HG03442 (cell line): ENCODE measurements at regions not wholly inside any gene's neighbourhood (a gene's known extent, or its start where the extent isn't known, plus 50 kb on each side); places are given as distances from the start of the nearest gene placed in this dataset.
"Not testable (repeated sequence)": the region's sequence is repeated elsewhere in the genome, so short reads cannot be mapped to it uniquely, and the experiment has no call there.

ENCODE experiments used
- ATAC-seq: cut with Tn5 transposase; IDR thresholded peaks from one replicate; pipeline ENCODE4 v1.9.1; 2021; ENCODE audit warnings: mild to moderate bottlenecking, moderate library complexity; ENCODE audit not compliant: unreplicated experiment

DNA sequence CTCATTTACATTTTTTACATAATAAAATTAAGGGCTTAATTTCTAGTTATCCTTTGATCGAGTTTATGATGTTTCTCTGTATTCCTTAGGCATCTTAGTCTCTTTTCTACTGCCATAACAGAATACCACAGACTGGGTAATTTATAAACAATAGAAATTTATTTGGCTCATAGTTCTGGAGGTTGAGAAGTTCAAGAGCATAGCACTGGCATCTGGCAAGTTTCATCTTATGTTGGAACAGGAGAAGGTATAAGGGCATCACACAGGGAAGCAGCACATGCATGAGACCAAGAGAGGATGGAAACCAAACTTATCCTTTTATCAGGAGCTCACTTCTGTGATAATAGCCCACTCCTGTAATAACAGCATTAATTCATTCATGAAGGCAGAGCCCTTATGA lies 284.9 kb upstream of the COX7C start:
- ATAC-seq = no peak

DNA sequence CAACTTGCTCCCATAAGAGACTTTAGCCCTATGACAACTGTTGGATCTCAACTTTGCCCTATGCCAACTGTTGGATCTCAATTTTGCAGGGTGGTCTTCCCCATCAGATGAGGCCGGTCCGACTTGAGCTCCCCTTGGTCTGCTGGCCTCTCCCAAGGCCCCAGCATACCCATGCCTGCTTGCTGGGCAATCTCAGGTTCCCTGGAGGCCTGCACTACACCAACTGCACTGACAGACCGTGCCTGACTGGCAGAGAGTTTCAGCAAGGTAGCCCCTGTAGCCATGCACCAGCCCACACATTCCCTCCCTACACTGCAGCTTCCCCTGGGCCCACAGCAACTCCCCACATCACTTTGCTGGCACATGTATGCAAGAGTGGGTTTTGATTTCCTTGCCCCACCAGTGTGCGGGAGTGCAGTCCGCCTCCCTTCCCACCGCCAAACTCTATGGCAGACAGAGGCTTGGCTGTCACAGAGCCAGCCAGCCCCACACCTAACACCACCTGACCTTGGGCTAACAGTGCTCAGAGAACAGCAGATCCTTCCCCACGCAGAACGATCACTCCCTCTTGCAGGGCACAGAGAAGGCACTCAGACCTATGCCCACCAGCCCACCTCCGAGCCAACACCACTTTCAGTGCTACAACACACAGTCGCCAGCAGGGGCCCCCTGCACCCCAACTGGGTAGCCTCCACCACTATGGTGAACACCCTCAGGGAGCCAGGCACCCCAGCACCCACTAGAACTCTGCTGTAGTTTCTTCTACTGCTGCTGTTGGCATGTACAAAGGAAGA lies 279.9 kb upstream of the COX7C start:
- ATAC-seq = no peak

DNA sequence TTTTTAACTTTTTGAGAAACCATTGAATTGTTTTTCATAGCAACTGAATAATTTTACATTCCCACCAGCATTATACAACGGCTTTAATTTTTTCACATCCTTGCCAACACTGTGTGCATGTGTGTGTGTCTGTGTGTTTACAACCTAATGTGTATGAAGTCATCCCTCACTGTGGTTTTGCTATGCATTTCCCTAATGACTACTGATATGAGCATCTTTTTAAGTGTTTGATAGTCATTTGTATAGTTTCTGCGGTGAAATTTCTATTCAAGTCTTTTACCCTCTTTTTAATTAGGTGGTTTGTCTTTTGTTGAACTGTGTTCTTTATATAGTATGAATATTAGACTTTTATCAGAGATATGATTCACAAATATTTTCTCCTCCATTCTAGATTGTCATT lies 263.1 kb upstream of the COX7C start:
- peak; percentile 86 for ATAC-seq

DNA sequence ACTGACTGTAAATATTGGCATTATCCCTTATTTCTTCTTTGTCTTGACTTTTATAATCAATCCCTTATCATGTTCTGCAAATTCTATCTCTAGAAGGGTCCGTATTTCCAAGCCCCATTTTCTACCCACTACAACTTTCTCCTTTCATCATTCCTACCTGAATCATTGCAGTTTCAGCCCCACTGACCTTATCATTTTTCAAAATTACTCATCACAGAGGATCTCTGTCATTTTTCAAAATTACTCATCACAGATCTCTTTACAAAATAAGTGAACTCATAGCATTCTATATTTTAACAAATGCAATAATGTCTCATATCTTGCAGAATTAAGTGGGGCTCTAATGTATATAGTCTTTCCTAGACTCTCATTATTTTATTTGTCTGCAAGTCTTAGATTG lies 256.9 kb upstream of the COX7C start:
- ATAC-seq = peak; percentile 70

DNA sequence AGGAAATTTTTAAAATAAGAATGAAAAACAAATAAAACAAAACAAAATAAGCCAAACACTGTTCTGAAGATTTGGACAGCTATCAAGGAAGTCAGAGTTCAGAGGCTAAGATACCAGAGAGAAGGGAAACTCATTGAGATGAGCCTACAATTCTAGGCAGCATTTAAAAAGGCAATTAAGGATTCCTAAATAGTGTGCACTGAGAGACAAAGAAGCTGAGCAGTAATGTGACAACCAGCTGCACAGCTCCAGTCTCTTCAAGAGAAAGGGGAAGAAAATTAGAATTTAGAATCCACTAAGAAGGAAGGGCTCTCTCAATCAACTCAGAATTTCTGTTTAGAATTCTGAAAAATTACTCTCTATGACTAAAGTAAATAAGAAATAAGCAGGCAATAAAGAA lies 246.7 kb upstream of the COX7C start:
- ATAC-seq = no peak

DNA sequence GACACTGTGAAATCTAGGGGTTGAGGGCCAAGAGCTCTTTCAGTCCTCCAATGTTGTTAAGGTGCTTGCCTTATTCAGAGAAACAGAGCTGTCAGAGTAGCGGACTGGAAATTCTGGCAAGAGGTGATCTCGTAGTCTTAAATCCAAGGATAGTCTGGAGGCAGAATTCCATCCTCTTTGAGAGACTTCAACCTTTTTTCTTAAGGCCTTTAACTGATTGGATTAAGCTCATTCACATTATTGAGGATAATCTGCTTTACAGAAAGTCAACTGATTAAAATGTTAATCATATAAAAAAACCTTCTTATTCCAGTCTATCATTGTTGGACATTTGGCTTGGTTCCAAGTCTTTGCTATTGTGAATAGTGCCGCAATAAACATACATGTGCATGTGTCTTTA lies 243.1 kb upstream of the COX7C start:
- no peak for ATAC-seq

DNA sequence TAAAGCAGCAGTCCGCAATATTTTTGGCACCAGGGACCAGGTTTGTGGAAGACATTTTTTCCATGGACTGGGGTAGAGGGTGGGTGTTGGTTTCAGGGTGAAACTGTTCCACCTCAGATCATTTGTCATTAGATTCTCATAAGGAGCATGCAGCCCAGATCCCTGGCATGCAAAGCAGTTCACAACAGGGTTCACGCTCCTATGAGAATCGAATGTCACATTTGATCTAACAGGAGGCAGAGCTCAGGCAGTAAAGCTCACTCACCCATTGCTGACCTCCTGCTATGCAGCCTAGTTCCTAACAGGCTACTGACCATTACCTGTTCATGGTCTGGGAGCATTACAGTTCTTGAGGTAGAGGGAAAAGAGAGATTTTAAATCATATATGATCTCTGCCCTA lies 241.5 kb upstream of the COX7C start:
- no peak for ATAC-seq

DNA sequence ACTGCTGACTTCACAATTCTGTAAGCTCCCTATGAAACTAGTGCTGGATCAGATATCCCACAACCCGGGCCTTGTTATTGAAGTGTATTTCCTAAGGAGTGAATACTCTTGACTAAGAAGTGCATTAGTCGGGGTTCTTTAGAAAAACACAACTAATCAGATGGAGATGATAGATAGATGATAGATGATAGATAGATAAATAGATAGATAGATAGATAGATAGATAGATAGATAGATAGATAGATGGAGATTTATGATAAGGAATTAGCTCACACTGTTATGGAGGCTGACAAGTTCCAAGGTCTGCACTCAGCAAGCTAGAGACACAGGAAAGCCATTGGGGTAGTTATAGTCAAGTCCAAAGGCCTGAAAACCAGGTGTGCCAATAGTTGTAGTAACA lies 214.6 kb upstream of the COX7C start:
- ATAC-seq = no peak

DNA sequence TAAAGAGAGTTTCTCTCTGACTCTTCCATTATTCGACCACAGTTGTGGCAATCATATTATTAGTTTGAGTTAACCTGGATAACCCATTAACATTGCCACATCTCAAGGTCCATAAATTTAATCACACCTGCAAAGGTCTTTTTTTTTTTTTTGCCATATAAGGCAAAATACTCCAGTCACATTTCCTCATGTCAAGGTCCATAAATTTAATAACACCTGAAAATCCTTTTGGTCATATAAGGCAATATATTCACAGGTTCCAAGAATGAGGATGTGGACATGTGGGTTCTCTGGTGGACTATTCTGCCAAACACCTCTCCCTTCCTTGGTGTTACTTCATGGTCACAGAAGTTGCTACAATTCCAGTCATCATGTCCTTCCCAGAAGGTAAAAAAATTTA lies 213.5 kb upstream of the COX7C start:
- ATAC-seq = no peak

DNA sequence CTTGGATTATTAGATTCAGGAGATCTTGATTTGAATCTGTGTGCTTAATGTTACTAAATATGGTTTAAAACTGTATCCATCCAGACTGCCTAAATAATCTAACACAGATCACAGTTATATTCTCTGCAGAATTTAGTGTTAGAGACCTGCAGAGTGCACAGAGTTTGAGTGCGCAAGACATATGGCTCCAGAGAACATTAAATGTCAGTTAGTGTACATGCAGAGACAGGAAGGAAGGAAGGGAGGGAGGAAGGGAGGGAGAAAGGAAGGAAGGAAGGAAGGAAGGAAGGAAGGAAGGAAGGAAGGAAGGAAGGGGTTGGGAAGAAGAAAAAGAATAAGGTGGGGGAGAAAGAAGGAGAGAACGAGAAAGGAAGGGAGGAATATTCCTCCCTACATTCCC lies 210.0 kb upstream of the COX7C start:
- ATAC-seq = no peak

DNA sequence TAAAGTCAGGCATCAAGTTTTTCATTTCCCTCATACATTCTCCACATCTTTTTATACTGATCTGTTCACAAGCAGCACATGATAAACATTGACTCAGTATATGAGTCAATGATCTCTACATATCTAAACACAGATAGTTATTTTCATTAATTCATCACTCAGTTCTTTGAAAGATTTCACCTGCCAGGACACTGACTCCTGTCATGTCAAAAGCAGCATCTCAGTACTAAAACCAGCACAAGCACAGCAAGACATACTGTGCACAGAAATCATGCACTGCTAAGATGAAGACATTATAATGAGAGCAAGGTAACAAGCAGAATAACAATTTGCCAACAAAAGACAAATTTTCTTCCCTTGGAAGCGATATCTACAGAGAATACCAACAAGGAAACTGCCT lies 206.1 kb upstream of the COX7C start:
- ATAC-seq = no peak

DNA sequence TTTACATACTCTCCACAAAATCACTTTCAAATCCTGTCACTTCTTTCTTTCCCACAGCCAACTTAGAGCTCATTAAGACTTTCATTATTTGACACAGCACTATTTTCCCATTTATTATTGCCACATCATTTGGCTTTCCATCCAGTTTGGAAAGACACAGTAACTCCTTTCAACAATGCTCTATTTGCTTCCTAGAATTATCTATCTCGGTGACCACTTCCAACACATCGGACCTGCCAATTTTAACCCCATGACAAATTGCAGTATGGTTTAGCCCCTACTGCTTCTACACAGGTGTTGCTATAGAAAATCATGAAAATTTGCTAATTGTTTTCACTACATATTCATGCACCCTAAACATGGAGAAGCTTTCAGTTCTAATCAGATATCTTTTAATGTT lies 190.6 kb upstream of the COX7C start:
- no peak for ATAC-seq

DNA sequence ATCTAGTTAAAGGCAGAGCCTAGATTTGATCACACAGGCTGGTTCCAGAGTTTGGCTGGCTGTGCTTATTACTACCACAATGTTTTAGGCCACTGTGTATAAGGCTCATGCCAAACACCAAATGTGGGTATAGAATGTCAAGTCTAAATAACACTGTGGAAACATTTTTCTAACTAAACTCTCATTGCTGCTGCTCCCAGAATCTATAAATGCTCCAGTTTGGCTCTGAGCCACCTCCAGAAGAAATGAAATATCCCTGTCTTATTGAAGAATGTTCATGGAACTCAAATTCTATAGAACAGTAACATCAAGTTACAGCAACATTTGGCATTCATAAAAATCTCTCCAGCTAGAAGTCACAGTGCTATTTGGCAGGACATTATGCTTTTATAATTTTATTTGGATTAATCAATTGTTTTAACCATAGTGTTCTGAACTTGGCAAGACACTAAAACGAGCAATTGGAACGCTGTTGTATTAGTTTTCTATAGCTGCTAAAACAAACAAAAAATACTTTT lies 178.1 kb upstream of the COX7C start:
- ATAC-seq = no peak

DNA sequence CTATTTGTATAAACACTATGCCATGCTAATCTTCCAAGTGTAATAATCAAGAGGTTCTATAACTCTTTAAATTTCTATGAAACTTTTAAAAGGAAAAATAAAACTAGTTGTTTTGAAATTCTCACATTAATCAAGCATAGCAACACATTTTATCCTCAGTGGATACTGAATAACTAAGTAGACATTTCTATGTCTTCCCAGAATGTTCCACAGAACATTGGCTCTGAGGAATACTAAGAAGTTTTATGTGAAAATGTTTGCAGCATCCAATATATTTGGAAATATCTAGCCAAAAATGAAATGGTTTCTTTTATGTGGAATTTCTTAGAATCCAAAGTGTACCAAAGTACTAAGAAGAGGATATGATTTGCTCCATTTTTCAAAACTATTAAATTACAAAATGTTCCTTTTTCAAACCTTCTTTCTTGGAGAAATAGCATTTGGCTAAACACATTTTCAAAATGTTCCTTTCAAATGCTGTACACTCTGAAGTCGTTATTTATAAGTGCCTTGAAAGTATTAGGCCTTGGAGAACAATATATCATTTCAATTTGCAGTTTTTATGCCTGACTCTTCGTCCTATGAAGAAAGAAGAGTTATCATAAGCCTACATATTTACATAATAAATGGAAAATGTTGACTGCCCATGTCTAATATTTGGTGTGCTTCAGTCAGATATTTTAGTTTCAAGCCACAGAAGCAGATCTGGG lies 175.6 kb upstream of the COX7C start:
- ATAC-seq = no peak

DNA sequence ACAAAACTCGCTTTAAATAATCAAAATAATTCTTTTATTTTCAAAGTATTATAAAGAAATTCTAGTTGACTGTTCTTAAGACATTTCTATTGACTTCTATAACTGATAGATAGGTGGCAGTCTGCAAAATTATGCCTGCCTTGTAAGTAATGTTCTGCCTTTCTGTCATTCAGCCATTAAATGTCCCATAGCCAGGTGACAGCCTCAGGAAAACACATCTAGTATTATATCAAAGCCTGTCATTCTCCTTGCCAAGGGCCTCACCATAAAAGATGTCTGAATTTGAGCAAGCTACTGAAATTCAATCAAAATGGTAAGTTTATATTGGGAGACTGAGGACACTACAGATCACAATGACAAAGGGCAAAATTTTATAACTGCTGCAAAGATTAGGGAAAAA lies 170.4 kb upstream of the COX7C start:
- ATAC-seq = no peak

DNA sequence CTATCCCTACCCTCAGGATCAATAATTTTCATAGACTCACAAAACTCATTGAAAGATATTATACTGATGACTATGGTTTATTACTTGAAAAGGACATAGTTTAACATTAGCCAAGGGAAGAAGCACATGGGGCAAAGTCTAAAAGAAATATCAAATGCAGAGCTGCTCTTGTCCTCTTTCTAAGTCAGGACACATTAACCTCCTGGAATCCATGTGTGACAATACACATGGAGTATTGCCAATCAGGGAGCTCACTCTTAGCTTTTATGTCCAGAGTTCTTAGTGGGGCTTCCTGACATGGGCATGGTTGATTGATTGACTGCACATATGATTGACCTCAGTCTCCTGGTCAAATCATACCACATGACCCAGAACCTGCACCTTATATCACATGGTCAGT lies 165.5 kb upstream of the COX7C start:
- no peak for ATAC-seq

DNA sequence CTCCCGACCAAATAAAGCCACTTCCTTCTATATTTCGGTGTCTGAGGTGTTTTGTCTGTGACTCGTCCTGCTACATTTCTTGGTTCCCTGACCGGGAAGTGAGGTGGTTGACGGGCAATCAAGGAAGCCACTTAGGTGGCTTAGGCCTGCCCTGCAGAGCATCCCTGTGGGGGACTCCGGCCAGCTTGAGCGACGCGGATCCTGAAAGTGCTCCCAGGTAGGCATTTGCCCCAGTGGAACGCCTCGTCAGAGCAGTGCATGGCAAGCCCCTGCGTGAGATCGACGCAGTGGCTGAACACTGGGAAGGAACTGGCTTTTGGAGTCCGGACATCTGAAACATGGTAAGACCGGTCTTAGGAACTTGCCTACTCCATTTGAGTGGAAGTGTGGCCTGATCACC lies 157.2 kb upstream of the COX7C start:
- no peak for ATAC-seq

DNA sequence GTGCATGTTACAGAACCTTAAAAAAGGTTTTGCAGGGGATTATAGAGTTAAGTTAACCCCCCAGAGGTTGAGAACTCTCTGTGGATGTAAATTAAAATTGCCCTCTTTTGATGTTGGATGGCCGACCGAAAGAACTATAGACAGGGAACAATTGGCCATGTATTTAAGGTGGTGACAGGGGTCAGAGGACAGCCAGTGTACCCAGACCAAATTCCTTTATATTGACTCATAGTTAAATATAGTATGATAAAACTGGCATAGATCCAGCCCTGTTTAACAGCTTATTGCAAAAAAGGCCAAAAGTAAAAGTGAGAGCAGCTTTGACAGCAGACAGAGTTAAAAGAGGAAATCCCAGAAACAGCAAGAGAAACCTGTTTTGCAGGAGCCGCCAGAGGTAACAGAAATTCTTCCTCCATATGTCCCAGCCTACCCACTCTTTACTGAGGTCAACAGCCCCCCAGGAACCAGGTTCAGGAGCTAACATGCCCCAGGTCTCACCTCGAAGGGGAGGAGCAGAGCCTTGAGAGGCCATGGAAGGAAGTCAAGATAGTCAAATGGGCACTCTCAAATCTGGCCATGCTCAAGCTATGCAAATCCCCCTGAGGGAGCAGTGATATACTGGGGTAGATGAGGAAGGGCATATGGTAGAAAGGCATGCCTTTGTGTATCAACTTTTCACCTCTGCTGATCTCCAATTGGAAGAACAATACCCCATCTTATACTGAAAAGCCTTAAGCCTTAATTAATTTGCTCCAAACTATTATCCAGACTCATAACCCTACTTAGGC lies 156.4 kb upstream of the COX7C start:
- no peak for ATAC-seq

DNA sequence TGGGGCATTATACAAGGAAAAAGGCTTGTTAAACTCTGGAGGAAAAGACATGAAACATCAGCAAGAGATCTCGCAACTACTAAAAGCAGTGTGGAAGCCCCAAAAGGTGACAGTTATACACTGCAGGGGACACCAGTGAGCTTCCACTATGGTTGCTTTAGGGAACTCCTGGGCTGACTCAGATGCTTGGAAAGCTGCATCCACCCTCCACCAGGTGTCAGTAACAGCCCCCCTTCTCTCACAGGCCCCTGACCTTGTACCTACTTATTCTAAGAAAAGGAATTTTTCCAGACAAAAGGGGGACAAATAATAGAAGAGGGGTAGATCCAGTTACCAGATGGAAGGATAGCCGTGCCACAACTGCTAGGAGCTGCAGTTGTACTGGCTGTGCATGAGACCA lies 154.4 kb upstream of the COX7C start:
- ATAC-seq = no peak

DNA sequence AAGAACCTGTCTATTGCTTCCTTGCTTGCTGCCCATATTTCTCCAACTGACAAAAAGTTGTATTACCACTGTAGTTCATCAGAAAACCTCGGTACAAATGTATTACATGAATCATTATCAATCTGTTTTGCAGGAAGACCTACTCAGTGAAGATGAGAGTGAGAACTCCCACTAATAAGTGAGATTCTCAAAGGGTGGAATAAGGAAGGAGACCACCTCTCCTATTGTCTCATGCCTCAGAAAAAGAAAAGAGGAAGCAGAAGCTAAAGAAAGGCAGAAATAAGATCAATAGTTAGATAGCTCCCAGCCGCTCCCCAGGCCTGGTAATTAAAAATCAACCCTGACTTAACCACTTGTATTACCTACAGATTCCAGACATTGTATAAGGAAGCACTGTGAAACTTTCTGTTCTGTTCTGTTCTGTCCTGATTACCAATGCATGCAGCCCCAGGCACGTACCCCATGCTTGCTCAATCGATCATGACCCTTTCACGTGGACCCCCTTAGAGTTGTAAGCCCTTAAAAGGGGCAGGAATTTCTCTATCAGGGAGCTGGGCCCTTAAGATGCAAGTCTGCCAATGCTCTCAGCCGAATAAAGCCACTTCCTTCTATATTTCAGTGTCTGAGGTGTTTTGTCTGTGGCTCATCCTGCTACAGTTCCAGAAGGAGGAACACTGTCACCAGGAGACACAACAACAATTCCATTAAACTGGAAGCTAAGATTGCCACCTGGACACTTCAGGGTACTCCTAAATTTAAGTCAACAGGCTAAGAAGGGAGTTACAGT lies 152.5 kb upstream of the COX7C start:
- no peak for ATAC-seq

DNA sequence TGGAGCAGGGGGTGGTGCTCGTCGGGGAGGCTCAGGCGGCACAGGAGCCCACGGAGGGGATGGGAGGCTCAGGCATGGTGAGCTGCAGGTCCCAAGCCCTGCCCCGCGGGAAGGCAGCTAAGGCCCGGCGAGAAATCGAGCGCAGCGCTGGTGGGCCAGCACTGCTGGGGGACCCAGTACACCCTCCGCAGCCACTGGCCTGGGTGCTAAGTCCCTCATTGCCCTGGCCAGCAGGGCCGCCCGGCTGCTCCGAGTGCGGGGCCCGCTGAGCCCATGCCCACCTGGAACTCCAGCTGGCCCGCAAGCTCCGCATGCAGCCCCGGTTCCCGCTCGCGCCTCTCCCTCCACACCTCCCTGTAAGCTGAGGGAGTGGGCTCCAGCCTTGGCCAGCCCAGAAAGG lies 151.0 kb upstream of the COX7C start:
- ATAC-seq = not testable (repeated sequence)
